UCSD-AML1 (cell line): ENCODE measurements at regions not wholly inside any gene's neighbourhood (a gene's known extent, or its start where the extent isn't known, plus 50 kb on each side); places are given as distances from the start of the nearest gene placed in this dataset.
"Not testable (repeated sequence)": the region's sequence is repeated elsewhere in the genome, so short reads cannot be mapped to it uniquely, and the experiment has no call there.

Experiments used
- DNase-seq: peaks from one replicate; lab custom pipeline; 2025; ENCODE audit not compliant: unreplicated experiment; lab: John Stamatoyannopoulos, UW

- no peak for DNase-seq
Observed at GRCh38 chr14:106613256-106613655, 1086.9 kb downstream of the TMEM121 start.

GRCh38 chr14:106618471-106618951, 1092.1 kb downstream of the TMEM121 start:
- peak; percentile 82 for DNase-seq

GRCh38 chr14:106619606-106620005, 1093.2 kb downstream of the TMEM121 start:
- no peak for DNase-seq

GRCh38 chr14:106620368-106620767, 1094.0 kb downstream of the TMEM121 start:
- DNase-seq: no peak

- DNase-seq: peak; percentile 22
Observed at GRCh38 chr14:106622200-106622745, 1095.9 kb downstream of the TMEM121 start.

GRCh38 chr14:106625186-106625585, 1098.8 kb downstream of the TMEM121 start:
- no peak for DNase-seq

- not testable (repeated sequence) for DNase-seq
Observed at GRCh38 chr14:106626469-106626868, 1100.1 kb downstream of the TMEM121 start.

- peak; percentile 65 for DNase-seq
Observed at GRCh38 chr14:106626942-106627588, 1100.7 kb downstream of the TMEM121 start.

GRCh38 chr14:106631879-106632278, 1105.5 kb downstream of the TMEM121 start:
- no peak for DNase-seq

- no peak for DNase-seq
Observed at GRCh38 chr14:106633721-106634120, 1107.3 kb downstream of the TMEM121 start.

- DNase-seq: no peak
Observed at GRCh38 chr14:106635569-106635968, 1109.2 kb downstream of the TMEM121 start.

- DNase-seq: not testable (repeated sequence)
Observed at GRCh38 chr14:106638786-106639452, 1112.5 kb downstream of the TMEM121 start.

GRCh38 chr14:106642090-106642489, 1115.7 kb downstream of the TMEM121 start:
- DNase-seq: no peak

GRCh38 chr14:106642971-106643370, 1116.6 kb downstream of the TMEM121 start:
- not testable (repeated sequence) for DNase-seq

- DNase-seq: not testable (repeated sequence)
Observed at GRCh38 chr14:106648874-106649273, 1122.5 kb downstream of the TMEM121 start.

GRCh38 chr14:106651016-106651415, 1124.6 kb downstream of the TMEM121 start:
- DNase-seq: no peak

GRCh38 chr14:106652494-106652893, 1126.1 kb downstream of the TMEM121 start:
- no peak for DNase-seq

- no peak for DNase-seq
Observed at GRCh38 chr14:106657460-106657859, 1131.1 kb downstream of the TMEM121 start.

- DNase-seq: not testable (repeated sequence)
Observed at GRCh38 chr14:106658066-106658860, 1131.9 kb downstream of the TMEM121 start.

GRCh38 chr14:106661561-106661960, 1135.2 kb downstream of the TMEM121 start:
- not testable (repeated sequence) for DNase-seq

- DNase-seq: no peak
Observed at GRCh38 chr14:106662936-106663550, 1136.7 kb downstream of the TMEM121 start.
